DND-41 (cell line): ENCODE measurements at regions not wholly inside any gene's neighbourhood (a gene's known extent, or its start where the extent isn't known, plus 50 kb on each side); places are given as distances from the start of the nearest gene placed in this dataset.

Source experiments
- CTCF ChIP-seq: IDR thresholded peaks from 2 replicates; pipeline ENCODE4 v1.5.1; 2012; ENCODE audit warnings: borderline replicate concordance, low read length, moderate library complexity, mild to moderate bottlenecking; ENCODE audit not compliant: poor library complexity, severe bottlenecking; ENCODE audit errors: extremely low read depth
- EZH2 ChIP-seq: IDR thresholded peaks from 3 replicates; pipeline ENCODE4 v1.6.1; 2012; ENCODE audit warnings: borderline replicate concordance, low read depth, mild to moderate bottlenecking, moderate library complexity, low read length, inconsistent platforms; ENCODE audit not compliant: severe bottlenecking

- no peak for TF ChIP-seq EZH2
- TF ChIP-seq CTCF, result no peak
Observed at GRCh38 chr12:107356266-107356936, 263.1 kb upstream of the CRY1 start.
